Type B pancreatic cell (in vitro differentiated cells): ENCODE measurements at regions not wholly inside any gene's neighbourhood (a gene's known extent, or its start where the extent isn't known, plus 50 kb on each side); places are given as distances from the start of the nearest gene placed in this dataset.
"Not testable (repeated sequence)": the region's sequence is repeated elsewhere in the genome, so short reads cannot be mapped to it uniquely, and the experiment has no call there.

Source experiments
- DNase-seq: peaks from one replicate; pipeline ENCODE4 v3.0.0; 2021; ENCODE audit warnings: mixed read lengths; ENCODE audit not compliant: unreplicated experiment; ENCODE audit errors: extremely low spot score
- H3K27ac Mint-ChIP-seq: 2 replicates; pipeline ENCODE4 v1.8.0; 2021; ENCODE audit warnings: mild to moderate bottlenecking, mixed read lengths
- H3K27me3 Mint-ChIP-seq: 2 replicates; pipeline ENCODE4 v1.8.0; 2021; ENCODE audit warnings: mixed read lengths
- H3K36me3 Mint-ChIP-seq: 2 replicates; pipeline ENCODE4 v1.8.0; 2021; ENCODE audit warnings: mixed read lengths
- H3K4me1 Mint-ChIP-seq: one replicate; pipeline ENCODE4 v1.8.0; 2021; ENCODE audit warnings: mixed read lengths; ENCODE audit not compliant: unreplicated experiment
- H3K4me3 Mint-ChIP-seq: 2 replicates; pipeline ENCODE4 v1.8.0; 2021; ENCODE audit warnings: mild to moderate bottlenecking, mixed read lengths
- H3K9me3 Mint-ChIP-seq: 2 replicates; pipeline ENCODE4 v1.8.0; 2021; ENCODE audit warnings: mixed read lengths
- CTCF ChIP-seq: fragments of 200-600 bp; sonication (generic); conservative IDR thresholded peaks from 2 replicates; pipeline ENCODE4 v1.5.0; 2021; ENCODE audit warnings: antibody characterized with exemption, mild to moderate bottlenecking

GRCh38 chr10:106023329-106023728 is 1141.2 kb downstream of the SORCS1 start:
- H3K27me3 Mint-ChIP-seq, result no peaks in the 10 kb centered on the region
- no peak for TF ChIP-seq CTCF
- no peak overlapping the region for H3K4me3 Mint-ChIP-seq
- no peak for DNase-seq
- H3K27ac Mint-ChIP-seq, result no peak overlapping the region
- peaks cover 6% of the 10 kb centered on the region for H3K9me3 Mint-ChIP-seq
- H3K4me1 Mint-ChIP-seq, result no peaks in the 10 kb centered on the region
- H3K36me3 Mint-ChIP-seq, result no peaks in the 10 kb centered on the region

- DNase-seq, H3K4me1 Mint-ChIP-seq, H3K27ac Mint-ChIP-seq, H3K4me3 Mint-ChIP-seq, H3K9me3 Mint-ChIP-seq, H3K36me3 Mint-ChIP-seq, H3K27me3 Mint-ChIP-seq: not testable (repeated sequence)
Observed at GRCh38 chr10:106019559-106019958, 1144.9 kb downstream of the SORCS1 start.

GRCh38 chr10:106015369-106016199 is 1148.9 kb downstream of the SORCS1 start:
- not testable (repeated sequence) for H3K27ac Mint-ChIP-seq, DNase-seq, H3K9me3 Mint-ChIP-seq, H3K36me3 Mint-ChIP-seq, H3K4me3 Mint-ChIP-seq, H3K27me3 Mint-ChIP-seq, H3K4me1 Mint-ChIP-seq

- DNase-seq, result no peak
- H3K9me3 Mint-ChIP-seq, result no peaks in the 10 kb centered on the region
- no peak overlapping the region for H3K4me3 Mint-ChIP-seq
- no peaks in the 10 kb centered on the region for H3K27me3 Mint-ChIP-seq
- TF ChIP-seq CTCF, result no peak
- no peak overlapping the region for H3K27ac Mint-ChIP-seq
- peaks cover 3% of the 10 kb centered on the region for H3K4me1 Mint-ChIP-seq
- H3K36me3 Mint-ChIP-seq, result no peaks in the 10 kb centered on the region
Observed at GRCh38 chr10:106011250-106011649, 1153.3 kb downstream of the SORCS1 start.

GRCh38 chr10:106000721-106001120 is 1163.8 kb downstream of the SORCS1 start:
- Mint-ChIP-seq H3K4me3 (no peak overlapping the region), H3K36me3 (no peaks in the 10 kb centered on the region), H3K4me1 (no peaks in the 10 kb centered on the region), H3K27me3 (peaks cover 3% of the 10 kb centered on the region), H3K9me3 (no peaks in the 10 kb centered on the region), H3K27ac (no peak overlapping the region)
- no peak for DNase-seq
- no peak for TF ChIP-seq CTCF

- no peak overlapping the region for H3K27ac Mint-ChIP-seq
- TF ChIP-seq CTCF, result no peak
- H3K9me3 Mint-ChIP-seq, result no peaks in the 10 kb centered on the region
- peaks cover 7% of the 10 kb centered on the region for H3K4me1 Mint-ChIP-seq
- H3K4me3 Mint-ChIP-seq, result no peak overlapping the region
- no peaks in the 10 kb centered on the region for H3K36me3 Mint-ChIP-seq
- DNase-seq, result no peak
- no peaks in the 10 kb centered on the region for H3K27me3 Mint-ChIP-seq
Observed at GRCh38 chr10:105993609-105994008, 1170.9 kb downstream of the SORCS1 start.

- Mint-ChIP-seq H3K4me3 (no peak overlapping the region), H3K27me3 (no peaks in the 10 kb centered on the region), H3K27ac (no peak overlapping the region)
Observed at GRCh38 chr10:105992928-105993327, 1171.6 kb downstream of the SORCS1 start.

More at GRCh38 chr10:105992928-105993327, 1171.6 kb downstream of the SORCS1 start:
- TF ChIP-seq CTCF, result no peak
- DNase-seq, result no peak
- Mint-ChIP-seq H3K4me1 (peaks cover 9% of the 10 kb centered on the region), H3K9me3 (no peaks in the 10 kb centered on the region), H3K36me3 (no peaks in the 10 kb centered on the region)
